GM12875 (cell line): ENCODE measurements at regions not wholly inside any gene's neighbourhood (a gene's known extent, or its start where the extent isn't known, plus 50 kb on each side); places are given as distances from the start of the nearest gene placed in this dataset.

Experiments
- H3K4me3 ChIP-seq: one replicate; pipeline ENCODE4 v1.5.1; 2011; ENCODE audit warnings: low read depth, low read length, control low read depth
- TF ChIP-seq, protein P1 (sequence below): IDR thresholded peaks from 2 replicates; pipeline ENCODE4 v1.5.1; 2011; ENCODE audit warnings: low read depth, mild to moderate bottlenecking, control low read depth, inconsistent platforms, low read length, moderate library complexity, borderline replicate concordance; ENCODE audit not compliant: insufficient read depth

DNA sequence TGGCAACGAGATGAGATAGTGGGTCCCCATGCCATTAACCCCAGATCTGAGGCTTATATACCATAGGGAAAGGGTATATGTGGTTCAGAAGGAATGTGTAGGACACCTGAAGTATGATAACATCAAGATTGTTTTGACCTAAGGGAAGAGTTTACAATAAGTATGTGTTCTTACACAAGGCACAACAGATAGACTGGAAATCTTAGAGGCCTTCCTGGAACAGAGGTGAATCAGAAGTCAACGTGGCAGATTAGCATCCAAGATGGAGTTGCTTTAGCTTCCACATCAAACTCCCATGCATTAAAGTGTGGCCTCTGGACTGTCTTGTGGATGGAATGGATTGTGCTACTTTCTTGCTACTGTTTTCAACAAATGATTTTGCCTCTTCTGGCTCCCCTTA is 116.6 kb upstream of the NT5C1B start:
- no peak overlapping the region for H3K4me3 ChIP-seq
- TF ChIP-seq, protein P1, sequence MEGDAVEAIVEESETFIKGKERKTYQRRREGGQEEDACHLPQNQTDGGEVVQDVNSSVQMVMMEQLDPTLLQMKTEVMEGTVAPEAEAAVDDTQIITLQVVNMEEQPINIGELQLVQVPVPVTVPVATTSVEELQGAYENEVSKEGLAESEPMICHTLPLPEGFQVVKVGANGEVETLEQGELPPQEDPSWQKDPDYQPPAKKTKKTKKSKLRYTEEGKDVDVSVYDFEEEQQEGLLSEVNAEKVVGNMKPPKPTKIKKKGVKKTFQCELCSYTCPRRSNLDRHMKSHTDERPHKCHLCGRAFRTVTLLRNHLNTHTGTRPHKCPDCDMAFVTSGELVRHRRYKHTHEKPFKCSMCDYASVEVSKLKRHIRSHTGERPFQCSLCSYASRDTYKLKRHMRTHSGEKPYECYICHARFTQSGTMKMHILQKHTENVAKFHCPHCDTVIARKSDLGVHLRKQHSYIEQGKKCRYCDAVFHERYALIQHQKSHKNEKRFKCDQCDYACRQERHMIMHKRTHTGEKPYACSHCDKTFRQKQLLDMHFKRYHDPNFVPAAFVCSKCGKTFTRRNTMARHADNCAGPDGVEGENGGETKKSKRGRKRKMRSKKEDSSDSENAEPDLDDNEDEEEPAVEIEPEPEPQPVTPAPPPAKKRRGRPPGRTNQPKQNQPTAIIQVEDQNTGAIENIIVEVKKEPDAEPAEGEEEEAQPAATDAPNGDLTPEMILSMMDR = no peak

DNA sequence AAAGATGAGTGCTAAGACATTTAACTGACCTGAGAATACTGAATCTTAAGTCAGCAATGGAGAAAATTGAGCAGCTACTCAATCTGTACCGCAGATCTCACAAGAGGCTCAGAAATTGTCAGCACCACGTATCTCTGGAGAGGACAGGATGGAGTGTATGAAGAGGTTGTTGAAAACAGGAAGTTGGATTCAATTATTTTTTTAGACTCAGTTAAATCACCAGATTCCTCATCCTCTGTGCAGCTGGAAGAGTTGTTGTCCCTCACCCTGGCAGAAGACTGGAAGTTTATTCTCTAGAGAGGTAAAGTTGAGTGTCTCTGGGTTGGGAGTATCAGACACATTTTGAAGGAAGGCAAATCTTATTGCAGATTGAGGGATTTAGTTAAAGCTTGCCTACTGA is 114.9 kb upstream of the NT5C1B start:
- TF ChIP-seq, protein P1 = no peak
- H3K4me3 ChIP-seq = no peak overlapping the region

DNA sequence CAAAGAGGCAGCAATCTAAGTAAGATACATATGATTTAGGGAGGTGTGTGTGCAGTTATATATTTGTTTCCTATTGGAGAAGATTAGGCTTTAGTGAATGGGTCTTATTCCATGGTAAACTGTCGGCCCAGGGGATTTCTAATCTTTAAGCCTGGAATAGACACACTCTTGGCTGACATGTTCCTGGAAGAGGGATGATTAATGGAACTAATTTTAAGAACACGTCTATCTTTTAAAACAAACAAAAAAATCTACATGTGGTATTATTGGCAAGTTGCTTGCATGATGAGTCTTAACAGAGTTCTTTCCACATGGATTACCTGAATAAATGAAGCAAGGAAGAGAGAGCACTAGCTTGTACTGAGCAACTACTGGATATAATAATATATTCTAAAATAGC is 114.2 kb upstream of the NT5C1B start:
- TF ChIP-seq, protein P1 = no peak
- H3K4me3 ChIP-seq = no peak overlapping the region

DNA sequence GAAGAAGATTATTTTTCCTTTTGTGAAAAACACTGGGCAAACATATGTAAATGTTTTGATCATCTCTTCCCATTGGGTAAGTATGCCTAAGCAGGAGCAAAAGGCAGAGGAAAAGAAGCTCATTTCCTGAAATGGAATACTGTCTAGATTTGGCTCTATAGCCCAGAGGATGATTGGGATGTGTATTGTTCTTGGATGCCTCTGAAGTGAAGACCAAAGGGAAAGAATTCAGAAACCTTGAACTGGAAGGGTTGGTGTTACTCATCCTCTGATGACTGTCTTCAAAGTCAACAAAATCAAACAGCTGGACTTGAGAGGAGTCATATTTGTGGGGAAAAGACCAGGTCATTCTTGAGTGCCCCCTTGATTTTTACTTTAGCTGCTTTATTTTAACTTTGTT is 112.6 kb upstream of the NT5C1B start:
- TF ChIP-seq, protein P1 = no peak
- H3K4me3 ChIP-seq = no peak overlapping the region

DNA sequence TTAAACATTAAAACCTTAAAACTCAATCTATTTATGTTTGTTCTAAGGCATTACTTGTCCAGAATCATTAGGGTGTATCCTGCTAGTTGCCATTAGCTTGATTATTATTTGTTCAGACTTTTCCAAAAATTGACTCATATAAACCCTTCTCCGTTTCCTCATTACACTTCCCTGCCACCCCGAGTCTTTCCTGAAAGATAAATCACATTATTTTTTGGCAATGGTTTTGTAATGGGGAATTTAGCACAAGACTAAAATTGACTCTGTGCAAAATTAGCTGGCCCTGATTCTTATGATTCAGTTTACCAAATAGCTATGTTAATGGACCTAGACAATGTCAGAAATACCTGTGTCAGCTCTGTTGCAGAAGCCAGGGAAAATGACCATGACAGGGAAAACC is 112.2 kb upstream of the NT5C1B start:
- TF ChIP-seq, protein P1 = no peak

DNA sequence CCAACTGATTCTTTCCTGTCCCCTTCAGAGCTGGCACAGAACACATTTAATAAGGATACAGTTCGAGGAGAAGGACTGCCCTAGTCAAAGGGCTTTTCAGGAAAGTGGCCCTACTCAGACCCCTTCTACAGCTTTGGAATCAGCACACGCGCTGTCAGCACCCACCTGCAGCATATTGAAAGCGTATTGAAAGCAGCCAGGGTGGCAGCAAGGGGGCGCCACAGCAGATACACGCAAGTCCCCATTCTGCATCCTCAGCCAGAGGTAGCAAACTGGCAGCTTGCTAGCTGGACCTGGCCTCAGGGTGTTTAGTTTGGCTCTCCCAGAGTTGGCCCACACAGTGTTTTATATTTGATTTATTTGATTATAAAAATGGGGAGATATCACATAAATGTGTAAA is 101.0 kb upstream of the NT5C1B start:
- H3K4me3 ChIP-seq = no peak overlapping the region
- TF ChIP-seq, protein P1 = 0 out of 2 replicates have a peak, but pooled peaks have one; percentile 8

More for the DNA sequence above, 112.2 kb upstream of the NT5C1B start:
- no peak overlapping the region for H3K4me3 ChIP-seq

DNA sequence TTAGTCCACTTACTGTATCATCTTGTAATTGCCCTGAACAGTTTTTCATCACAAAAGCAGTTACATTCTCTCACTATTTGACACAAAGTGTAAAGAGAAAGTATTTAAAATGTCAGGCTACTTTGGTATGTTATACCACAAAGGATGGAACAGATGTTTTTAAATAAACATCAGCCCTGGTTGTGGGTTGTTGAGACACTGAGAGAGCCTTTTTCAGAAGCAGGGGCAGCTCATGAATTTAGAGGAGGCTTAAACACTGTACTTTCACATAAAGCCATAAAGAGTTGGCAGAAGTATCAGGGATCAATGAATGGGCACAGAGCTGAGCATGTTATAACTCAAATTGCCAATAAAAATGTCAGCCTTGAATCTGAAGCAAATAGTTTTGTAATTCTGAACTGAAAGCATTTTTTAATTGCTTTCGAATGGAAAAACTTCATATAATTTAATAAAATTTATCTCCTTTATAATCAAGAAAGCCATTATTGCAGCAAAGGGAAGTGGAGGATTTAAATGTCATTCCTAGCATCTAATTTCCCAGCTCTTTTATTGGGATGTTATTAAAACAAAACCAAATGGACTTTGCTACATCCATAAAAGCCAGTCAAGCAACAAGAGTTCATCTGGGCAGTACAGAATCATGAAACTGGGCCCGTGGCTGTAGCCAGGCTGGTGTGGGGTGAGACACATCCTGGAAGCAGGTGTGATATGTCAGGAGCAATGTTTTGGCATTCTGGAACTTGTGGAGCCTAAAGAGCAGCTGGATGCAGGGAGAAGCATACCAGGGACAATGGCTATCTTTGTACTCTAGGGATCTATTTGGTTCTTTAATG is 95.1 kb upstream of the NT5C1B start:
- TF ChIP-seq, protein P1 = no peak
- no peak overlapping the region for H3K4me3 ChIP-seq
